Testis (tissue), 2 donors: ENCODE measurements at regions not wholly inside any gene's neighbourhood (a gene's known extent, or its start where the extent isn't known, plus 50 kb on each side); places are given as distances from the start of the nearest gene placed in this dataset.

ENCODE experiments used
- CTCF ChIP-seq, 3 experiments: fragments of 450-650 bp in 2 of 3; fragments of 200-600 bp in 1 of 3; sonication (generic) in 1 of 3; IDR thresholded peaks; one replicate each; pipeline ENCODE4 v1.5.1; 2016 to 2019; ENCODE audit warnings: antibody characterized with exemption in 3 of 3, mild to moderate bottlenecking in 2 of 3, moderate library complexity in 1 of 3
- POLR2A ChIP-seq: fragments of 450-650 bp; IDR thresholded peaks from one replicate; pipeline ENCODE4 v1.6.1; 2017; ENCODE audit warnings: antibody characterized with exemption, mild to moderate bottlenecking, moderate library complexity

GRCh38 chr9:79945495-79945894 is 373.7 kb downstream of the TLE4 start:
- TF ChIP-seq CTCF (IDR thresholded peaks at IDR 0.05) = no peak
- no peak for TF ChIP-seq POLR2A
